Suppressor macrophage treated with lipopolysaccharide for 4 hours (primary cell): ENCODE measurements at regions not wholly inside any gene's neighbourhood (a gene's known extent, or its start where the extent isn't known, plus 50 kb on each side); places are given as distances from the start of the nearest gene placed in this dataset.
"Not testable (repeated sequence)": the region's sequence is repeated elsewhere in the genome, so short reads cannot be mapped to it uniquely, and the experiment has no call there.

Experiments
- DNase-seq: peaks from one replicate; pipeline ENCODE4 v3.0.0-alpha.2; 2020

GRCh38 chr12:31217356-31218130 lies 108.4 kb downstream of the SINHCAF start:
- DNase-seq = no peak

GRCh38 chr12:31218203-31219025 lies 107.5 kb downstream of the SINHCAF start:
- DNase-seq = no peak

- DNase-seq = no peak
These were observed 106.4 kb downstream of the SINHCAF start for GRCh38 chr12:31219521-31219920.

GRCh38 chr12:31220061-31220460 lies 105.9 kb downstream of the SINHCAF start:
- DNase-seq = no peak

GRCh38 chr12:31220633-31221550 lies 105.1 kb downstream of the SINHCAF start:
- no peak for DNase-seq

- no peak for DNase-seq
These were observed 104.4 kb downstream of the SINHCAF start for GRCh38 chr12:31221551-31221945.

GRCh38 chr12:31222620-31223222 lies 103.2 kb downstream of the SINHCAF start:
- DNase-seq = no peak

GRCh38 chr12:31223640-31224039 lies 102.3 kb downstream of the SINHCAF start:
- DNase-seq = not testable (repeated sequence)

GRCh38 chr12:31224768-31225448 lies 101.0 kb downstream of the SINHCAF start:
- no peak for DNase-seq

- DNase-seq = no peak
These were observed 100.1 kb downstream of the SINHCAF start for GRCh38 chr12:31225656-31226535.

- DNase-seq = no peak
These were observed 99.3 kb downstream of the SINHCAF start for GRCh38 chr12:31226639-31227038.

GRCh38 chr12:31227401-31227981 lies 98.5 kb downstream of the SINHCAF start:
- DNase-seq = no peak

- DNase-seq = no peak
These were observed 96.8 kb downstream of the SINHCAF start for GRCh38 chr12:31228811-31229792.

GRCh38 chr12:31230004-31230403 lies 95.9 kb downstream of the SINHCAF start:
- DNase-seq = no peak
